GM21423 (cell line): ENCODE measurements at regions not wholly inside any gene's neighbourhood (a gene's known extent, or its start where the extent isn't known, plus 50 kb on each side); places are given as distances from the start of the nearest gene placed in this dataset.
A peak's percentile ranks its signal among the peaks of the same experiment; 100 is the strongest.

Source experiments
- ATAC-seq: cut with Tn5 transposase; IDR thresholded peaks from one replicate; pipeline ENCODE4 v1.9.1; 2021; ENCODE audit warnings: mild to moderate bottlenecking, moderate library complexity; ENCODE audit not compliant: unreplicated experiment

GRCh38 chr1:99152132-99152531 lies 112.2 kb upstream of the PLPPR4 start:
- no peak for ATAC-seq

- no peak for ATAC-seq
Measured at GRCh38 chr1:99163671-99164070, 100.6 kb upstream of the PLPPR4 start.

GRCh38 chr1:99170516-99170915 lies 93.8 kb upstream of the PLPPR4 start:
- no peak for ATAC-seq

GRCh38 chr1:99171184-99171813 lies 93.0 kb upstream of the PLPPR4 start:
- no peak for ATAC-seq

GRCh38 chr1:99173282-99173681 lies 91.0 kb upstream of the PLPPR4 start:
- no peak for ATAC-seq

- ATAC-seq = no peak
Measured at GRCh38 chr1:99173900-99174299, 90.4 kb upstream of the PLPPR4 start.

GRCh38 chr1:99176753-99177152 lies 87.5 kb upstream of the PLPPR4 start:
- ATAC-seq = no peak

- no peak for ATAC-seq
Measured at GRCh38 chr1:99177465-99177864, 86.8 kb upstream of the PLPPR4 start.

- ATAC-seq = peak; percentile 97
Measured at GRCh38 chr1:99180343-99180808, 83.9 kb upstream of the PLPPR4 start.

- no peak for ATAC-seq
Measured at GRCh38 chr1:99180915-99181314, 83.4 kb upstream of the PLPPR4 start.

GRCh38 chr1:99181892-99182291 lies 82.4 kb upstream of the PLPPR4 start:
- no peak for ATAC-seq

GRCh38 chr1:99185196-99185595 lies 79.1 kb upstream of the PLPPR4 start:
- ATAC-seq = no peak

GRCh38 chr1:99193431-99193830 lies 70.9 kb upstream of the PLPPR4 start:
- ATAC-seq = no peak

GRCh38 chr1:99198393-99198792 lies 65.9 kb upstream of the PLPPR4 start:
- ATAC-seq = no peak

GRCh38 chr1:99207216-99207615 lies 57.1 kb upstream of the PLPPR4 start:
- ATAC-seq = no peak
